Skeletal muscle satellite cell (primary cell): ENCODE measurements at regions not wholly inside any gene's neighbourhood (a gene's known extent, or its start where the extent isn't known, plus 50 kb on each side); places are given as distances from the start of the nearest gene placed in this dataset.

Experiments
- H3K27me3 ChIP-seq: 2 replicates; pipeline ENCODE4 v1.7.0; 2013; ENCODE audit warnings: low read length; ENCODE audit not compliant: control insufficient read depth, insufficient read depth
- H3K36me3 ChIP-seq: 2 replicates; pipeline ENCODE4 v1.7.0; 2013; ENCODE audit warnings: mild to moderate bottlenecking, control low read depth, low read length; ENCODE audit not compliant: insufficient read depth
- H3K4me1 ChIP-seq: 2 replicates; pipeline ENCODE4 v1.7.0; 2013; ENCODE audit warnings: low read length; ENCODE audit not compliant: control insufficient read depth, insufficient read depth
- H3K4me2 ChIP-seq: 2 replicates; pipeline ENCODE4 v1.7.0; 2013; ENCODE audit warnings: mild to moderate bottlenecking, low read length
- H3K4me3 ChIP-seq: 2 replicates; pipeline ENCODE4 v1.7.0; 2013; ENCODE audit warnings: low read length
- H3K9ac ChIP-seq: 2 replicates; pipeline ENCODE4 v1.7.0; 2013; ENCODE audit warnings: mild to moderate bottlenecking, low read depth, low read length, moderate library complexity
- H3K9me3 ChIP-seq: replicated peaks from 2 replicates; pipeline ENCODE4 v1.7.0; 2013; ENCODE audit warnings: mild to moderate bottlenecking, control low read depth, low read length

DNA sequence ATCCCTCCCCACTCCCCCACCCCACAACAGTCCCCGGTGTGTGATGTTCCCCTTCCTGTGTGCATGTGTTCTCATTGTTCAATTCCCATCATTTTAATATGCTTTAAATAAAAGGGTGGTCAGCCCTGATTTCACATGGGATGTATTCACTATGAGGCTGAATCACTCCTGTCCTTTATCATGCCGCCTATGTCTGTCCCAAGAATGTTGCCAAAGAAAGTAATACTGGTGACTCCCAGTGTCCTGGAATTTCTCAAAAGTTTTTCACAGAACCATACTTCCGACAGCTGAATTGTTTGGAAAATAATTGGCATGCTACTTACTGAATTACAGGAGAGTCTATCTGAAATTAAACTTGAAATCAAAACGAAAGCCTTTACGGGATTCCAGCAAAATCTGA lies 217.7 kb downstream of the HAO1 start:
- Histone ChIP-seq H3K4me2 (no peak overlapping the region), H3K9me3 (no peaks in the 10 kb centered on the region), H3K4me3 (no peak overlapping the region), H3K27me3 (no peaks in the 10 kb centered on the region), H3K4me1 (peaks cover 6% of the 10 kb centered on the region), H3K36me3 (no peaks in the 10 kb centered on the region), H3K9ac (no peak overlapping the region)

DNA sequence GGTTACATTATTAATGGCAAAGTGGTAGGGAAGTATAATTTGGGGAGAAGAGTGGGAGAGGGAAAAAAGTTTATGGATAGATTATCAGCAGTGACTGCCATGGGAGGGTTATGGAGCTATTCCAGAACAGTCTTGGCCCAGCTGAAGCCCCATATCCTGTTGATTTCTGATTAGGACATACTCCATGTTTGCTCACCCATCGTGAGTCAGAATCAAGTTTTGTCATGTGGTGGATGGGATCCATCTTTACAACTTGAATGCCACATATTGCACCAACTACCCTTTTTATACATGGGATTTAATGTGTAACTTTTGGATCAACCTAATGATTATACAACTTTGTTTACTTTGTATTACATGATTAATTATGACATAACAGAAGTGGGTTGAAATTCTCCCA lies 217.0 kb downstream of the HAO1 start:
- no peaks in the 10 kb centered on the region for H3K27me3 ChIP-seq
- no peak overlapping the region for H3K9ac ChIP-seq
- no peaks in the 10 kb centered on the region for H3K9me3 ChIP-seq
- no peak overlapping the region for H3K4me2 ChIP-seq
- H3K4me1 ChIP-seq = peaks cover 6% of the 10 kb centered on the region
- H3K4me3 ChIP-seq = no peak overlapping the region
- H3K36me3 ChIP-seq = no peaks in the 10 kb centered on the region

DNA sequence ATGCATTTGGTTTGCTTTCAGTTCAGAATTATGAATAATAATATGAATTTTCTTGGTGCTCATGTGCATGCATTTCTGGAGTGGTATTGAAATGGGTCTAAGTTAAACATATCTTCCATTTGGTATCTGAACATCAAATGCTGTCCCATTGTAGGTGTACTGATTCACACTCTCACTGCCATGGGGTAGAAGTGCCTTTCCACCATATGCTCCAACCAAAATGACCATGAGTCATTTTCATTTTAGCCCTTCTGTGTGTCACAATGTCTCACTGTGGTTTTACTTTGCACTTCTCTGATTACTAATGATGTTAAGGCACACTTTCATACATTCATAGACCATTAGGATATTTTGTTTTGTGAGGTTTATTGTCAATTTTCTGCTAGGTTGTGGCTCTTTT lies 211.9 kb downstream of the HAO1 start:
- Histone ChIP-seq H3K4me1 (peaks cover 3% of the 10 kb centered on the region), H3K4me3 (no peak overlapping the region), H3K9me3 (no peaks in the 10 kb centered on the region), H3K9ac (no peak overlapping the region), H3K4me2 (no peak overlapping the region), H3K36me3 (no peaks in the 10 kb centered on the region), H3K27me3 (no peaks in the 10 kb centered on the region)

DNA sequence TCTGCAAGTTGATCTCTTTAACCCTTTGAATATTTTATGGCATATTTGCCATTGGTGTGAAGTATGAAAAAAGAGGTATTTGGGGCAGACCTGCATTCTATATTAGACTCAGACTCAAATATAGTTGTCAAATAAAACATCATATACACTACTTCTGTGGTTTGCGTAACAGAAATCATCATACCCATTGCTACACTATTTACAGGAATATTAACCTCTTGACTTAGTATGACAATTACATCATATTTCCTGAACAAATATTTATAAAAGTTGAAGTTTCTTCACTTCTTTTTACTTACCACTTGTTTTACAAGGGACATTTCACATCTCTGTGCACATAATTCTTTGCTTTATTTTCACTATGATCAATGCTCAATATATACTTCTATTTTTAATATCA lies 206.0 kb downstream of the HAO1 start:
- Histone ChIP-seq H3K4me3 (no peak overlapping the region), H3K9me3 (no peaks in the 10 kb centered on the region), H3K27me3 (no peaks in the 10 kb centered on the region), H3K36me3 (no peaks in the 10 kb centered on the region), H3K4me2 (no peak overlapping the region), H3K4me1 (no peaks in the 10 kb centered on the region), H3K9ac (no peak overlapping the region)

DNA sequence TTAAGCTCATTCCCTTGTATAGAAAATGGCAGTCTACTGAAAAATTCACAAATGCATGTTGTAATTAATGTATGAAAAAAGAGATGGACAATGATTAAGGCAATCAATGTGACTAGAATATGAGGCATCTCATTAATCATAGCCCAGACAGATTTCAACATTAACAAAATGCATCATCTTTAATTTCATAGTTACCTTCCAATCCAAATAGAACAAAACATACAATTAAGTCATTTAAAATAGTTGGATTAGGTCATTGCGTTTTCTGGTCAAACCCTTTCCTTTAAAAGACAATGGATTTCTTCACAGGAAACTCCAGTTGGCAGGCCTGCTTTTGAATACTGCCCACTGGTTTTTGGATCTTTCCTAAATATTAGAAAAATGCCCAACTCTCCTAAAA lies 203.9 kb downstream of the HAO1 start:
- Histone ChIP-seq H3K4me2 (no peak overlapping the region), H3K4me3 (no peak overlapping the region), H3K9ac (no peak overlapping the region), H3K36me3 (no peaks in the 10 kb centered on the region), H3K4me1 (no peaks in the 10 kb centered on the region), H3K27me3 (no peaks in the 10 kb centered on the region), H3K9me3 (no peaks in the 10 kb centered on the region)

DNA sequence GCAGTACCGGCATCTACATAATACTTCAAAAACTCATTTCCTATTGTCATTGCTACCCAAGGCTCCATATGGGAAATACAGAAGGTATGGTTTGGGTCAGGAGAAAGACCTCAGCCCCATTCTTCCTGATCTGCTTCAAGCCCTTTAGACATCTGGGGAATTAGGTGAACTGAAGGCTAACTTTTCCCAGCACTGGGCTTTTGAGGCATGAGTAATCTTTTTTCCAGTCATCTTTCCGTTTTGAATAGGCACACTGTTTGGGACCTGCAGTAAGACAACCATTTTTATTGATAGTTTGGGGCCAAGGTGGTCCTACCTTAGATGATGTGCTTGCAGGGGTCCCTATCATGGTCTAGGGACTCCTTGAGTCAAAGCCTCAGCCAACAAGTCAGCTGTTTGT lies 198.4 kb downstream of the HAO1 start:
- H3K36me3 ChIP-seq = no peaks in the 10 kb centered on the region

DNA sequence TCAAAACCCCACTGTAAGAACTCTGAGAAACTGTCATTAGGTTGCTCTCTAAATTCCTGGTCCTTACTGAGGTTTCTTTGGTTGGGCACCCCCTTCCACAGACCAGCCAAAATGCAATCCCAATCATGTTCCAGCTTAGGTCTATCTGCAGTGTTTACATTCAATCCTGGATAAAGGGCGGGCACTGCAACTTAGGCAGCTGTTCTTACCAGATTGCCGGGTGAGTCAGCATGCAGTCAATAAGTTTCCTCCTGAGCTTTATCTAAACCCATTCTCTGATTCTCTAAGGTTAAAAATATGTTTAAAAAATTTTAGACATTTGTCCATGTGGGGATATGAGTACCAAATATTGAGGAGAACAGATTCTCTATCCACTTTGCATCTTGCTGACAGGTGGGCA lies 197.8 kb downstream of the HAO1 start:
- H3K9me3 ChIP-seq = no peaks in the 10 kb centered on the region

More for the DNA sequence above, 198.4 kb downstream of the HAO1 start:
- H3K27me3 ChIP-seq = no peaks in the 10 kb centered on the region
- H3K9ac ChIP-seq = no peak overlapping the region
- no peak overlapping the region for H3K4me3 ChIP-seq
- H3K4me1 ChIP-seq = peaks cover 24% of the 10 kb centered on the region
- H3K9me3 ChIP-seq = no peaks in the 10 kb centered on the region
- H3K4me2 ChIP-seq = no peak overlapping the region

DNA sequence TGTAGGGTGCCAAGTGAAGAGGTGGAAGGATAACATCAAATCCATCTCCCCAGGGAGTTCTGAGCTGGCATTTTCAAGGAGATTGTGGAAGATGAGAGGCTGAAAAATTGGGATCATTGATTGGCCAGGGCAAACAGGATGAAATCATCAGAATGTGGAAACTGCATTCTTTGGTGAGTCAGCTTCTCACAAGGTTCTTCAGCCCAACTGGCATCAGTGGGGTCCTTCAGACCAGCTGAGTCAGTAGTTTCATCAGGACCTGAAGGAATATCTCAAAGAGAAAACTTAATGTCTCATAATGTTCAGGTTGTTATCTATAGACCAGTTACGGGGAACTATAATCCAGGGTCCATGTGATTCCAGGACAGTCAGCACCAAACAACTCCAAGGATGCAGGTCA lies 195.8 kb downstream of the HAO1 start:
- no peaks in the 10 kb centered on the region for H3K36me3 ChIP-seq
- H3K9ac ChIP-seq = no peak overlapping the region
- H3K27me3 ChIP-seq = no peaks in the 10 kb centered on the region
- no peak overlapping the region for H3K4me2 ChIP-seq
- H3K4me3 ChIP-seq = no peak overlapping the region
- H3K4me1 ChIP-seq = peaks cover 24% of the 10 kb centered on the region
- no peaks in the 10 kb centered on the region for H3K9me3 ChIP-seq

More for the DNA sequence above, 197.8 kb downstream of the HAO1 start:
- H3K27me3 ChIP-seq = no peaks in the 10 kb centered on the region
- H3K36me3 ChIP-seq = no peaks in the 10 kb centered on the region
- peaks cover 24% of the 10 kb centered on the region for H3K4me1 ChIP-seq
- no peak overlapping the region for H3K9ac ChIP-seq
- no peak overlapping the region for H3K4me2 ChIP-seq
- H3K4me3 ChIP-seq = no peak overlapping the region

DNA sequence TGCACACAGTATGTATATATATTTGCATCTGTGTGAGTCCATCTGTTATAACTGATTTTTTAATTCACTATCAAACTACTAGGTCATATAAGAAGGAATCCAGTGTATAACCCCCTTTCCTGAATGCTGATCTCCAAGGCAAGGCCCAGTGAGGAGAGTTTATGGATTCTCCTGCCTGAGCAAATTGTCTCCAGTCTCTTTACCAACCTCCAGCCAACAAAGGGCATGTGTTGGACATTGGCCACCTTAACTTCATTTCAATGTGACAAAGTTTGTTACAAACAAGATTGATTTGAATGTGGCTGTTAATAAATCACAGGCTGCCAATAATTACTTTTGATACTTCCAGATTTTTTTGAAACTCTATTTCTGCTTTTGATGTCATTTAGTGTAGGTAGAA lies 191.6 kb downstream of the HAO1 start:
- H3K36me3 ChIP-seq = no peaks in the 10 kb centered on the region
- H3K4me1 ChIP-seq = peaks cover 11% of the 10 kb centered on the region
- H3K9me3 ChIP-seq = no peaks in the 10 kb centered on the region
- H3K9ac ChIP-seq = no peak overlapping the region
- H3K27me3 ChIP-seq = no peaks in the 10 kb centered on the region
- H3K4me3 ChIP-seq = no peak overlapping the region
- H3K4me2 ChIP-seq = no peak overlapping the region

DNA sequence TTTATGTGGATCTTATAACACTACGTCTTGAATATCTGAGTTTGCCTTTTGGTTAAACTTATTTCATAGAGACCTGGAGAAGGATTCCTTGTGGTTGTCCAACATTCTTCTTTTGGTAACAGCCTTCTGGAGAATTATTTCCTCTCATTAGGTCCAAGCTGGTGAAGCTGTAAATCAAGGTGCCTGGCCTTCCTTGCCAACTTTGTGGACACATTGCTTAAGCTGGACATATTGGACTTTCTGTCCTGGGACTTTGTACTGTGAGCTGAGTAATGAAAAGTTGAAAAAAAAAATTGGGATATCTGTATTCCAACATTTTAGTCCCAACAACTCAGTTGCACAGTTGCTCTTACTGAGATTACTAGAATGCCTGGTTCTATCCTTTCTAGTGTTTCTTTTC lies 186.2 kb downstream of the HAO1 start:
- H3K9ac ChIP-seq = no peak overlapping the region
- no peaks in the 10 kb centered on the region for H3K27me3 ChIP-seq
- no peaks in the 10 kb centered on the region for H3K4me1 ChIP-seq
- H3K36me3 ChIP-seq = no peaks in the 10 kb centered on the region
- H3K9me3 ChIP-seq = no peaks in the 10 kb centered on the region
- no peak overlapping the region for H3K4me3 ChIP-seq
- no peak overlapping the region for H3K4me2 ChIP-seq

DNA sequence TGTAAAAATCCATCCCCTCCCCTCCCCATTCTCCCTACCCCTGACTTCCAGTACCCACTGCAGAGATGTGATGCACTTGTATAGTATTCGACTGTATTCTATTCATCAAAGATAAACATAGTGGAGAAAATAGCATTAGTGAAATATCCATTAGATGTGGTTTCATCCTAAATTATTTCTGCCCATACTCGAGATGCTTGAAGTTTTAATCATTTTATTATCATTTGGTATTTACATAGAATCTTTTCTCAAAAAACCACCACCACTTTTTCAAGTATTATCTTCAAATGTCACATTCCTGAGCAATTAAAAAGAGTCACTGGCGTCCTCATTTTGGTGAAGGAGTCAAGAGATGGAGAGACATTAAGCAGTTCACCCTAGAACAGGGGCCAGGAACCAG lies 181.9 kb downstream of the HAO1 start:
- Histone ChIP-seq H3K27me3 (no peaks in the 10 kb centered on the region), H3K9me3 (no peaks in the 10 kb centered on the region), H3K4me3 (no peak overlapping the region)

DNA sequence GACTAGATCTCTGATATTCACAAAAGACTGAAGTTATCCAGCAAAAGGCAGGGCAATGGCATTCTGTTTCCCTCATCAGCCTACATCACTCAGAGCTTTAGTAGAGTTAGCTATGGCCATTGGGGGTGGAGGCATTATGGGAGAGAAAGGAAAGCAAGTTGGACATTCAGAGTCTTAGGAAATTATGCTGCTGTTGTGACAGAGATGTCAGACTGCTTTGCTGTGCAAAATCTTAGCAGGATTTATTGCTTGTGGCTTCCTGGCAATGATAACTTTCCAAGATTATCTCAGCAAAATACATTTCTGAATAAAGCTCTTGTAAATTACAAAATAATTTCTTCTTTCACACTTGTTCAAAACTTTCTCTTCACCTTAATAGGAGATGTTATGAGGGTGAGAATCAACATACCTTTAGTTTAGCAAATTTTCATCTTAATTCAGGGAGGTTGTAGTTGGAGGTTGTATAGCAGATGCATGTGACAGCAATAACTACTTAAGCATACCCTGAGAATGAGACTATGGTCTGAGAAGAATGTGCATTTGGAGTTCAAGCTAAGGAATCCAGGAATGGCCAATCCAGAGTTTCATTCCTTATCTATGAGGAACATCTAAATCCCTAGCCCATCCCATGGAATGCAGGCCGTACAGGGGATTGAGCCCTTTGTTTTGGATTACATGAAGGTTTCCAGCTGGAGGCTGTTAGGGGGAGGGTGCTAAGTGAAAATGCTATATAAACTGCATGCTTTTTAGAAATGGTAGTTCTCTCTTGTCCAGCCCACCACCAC lies 179.8 kb downstream of the HAO1 start:
- H3K4me3 ChIP-seq = no peak overlapping the region
- no peaks in the 10 kb centered on the region for H3K9me3 ChIP-seq
- H3K36me3 ChIP-seq = no peaks in the 10 kb centered on the region
- H3K27me3 ChIP-seq = no peaks in the 10 kb centered on the region
- no peak overlapping the region for H3K9ac ChIP-seq
- H3K4me1 ChIP-seq = no peaks in the 10 kb centered on the region
- H3K4me2 ChIP-seq = no peak overlapping the region

More for the DNA sequence above, 181.9 kb downstream of the HAO1 start:
- no peak overlapping the region for H3K4me2 ChIP-seq
- no peaks in the 10 kb centered on the region for H3K4me1 ChIP-seq
- H3K36me3 ChIP-seq = no peaks in the 10 kb centered on the region
- no peak overlapping the region for H3K9ac ChIP-seq
